ENCODE measurements at regions not wholly inside any gene's neighbourhood (a gene's known extent, or its start where the extent isn't known, plus 50 kb on each side); places are given as distances from the start of the nearest gene placed in this dataset.
"Not testable (repeated sequence)": the region's sequence is repeated elsewhere in the genome, so short reads cannot be mapped to it uniquely, and the experiment has no call there.

DNA sequence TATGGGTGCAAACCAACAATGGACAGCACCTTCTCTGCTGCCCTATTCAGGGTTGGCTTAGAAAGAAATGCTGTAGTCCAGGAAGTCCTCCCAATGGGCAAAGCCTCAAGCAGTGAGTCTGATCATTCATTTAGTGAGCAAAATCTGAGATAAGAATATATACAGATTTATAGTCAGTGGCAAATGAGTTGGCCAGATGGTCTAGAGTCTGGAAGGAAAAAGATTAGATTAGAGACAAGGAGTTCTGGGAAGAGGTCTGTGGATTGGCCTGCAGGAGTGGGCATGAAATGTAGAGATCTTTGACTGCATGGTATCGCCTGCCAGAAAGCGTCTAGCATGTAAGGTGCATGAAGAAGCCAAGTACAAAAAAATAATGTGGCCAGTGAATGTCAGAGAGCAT, 201.9 kb upstream of the PTER start:
- TF ChIP-seq, protein P1, sequence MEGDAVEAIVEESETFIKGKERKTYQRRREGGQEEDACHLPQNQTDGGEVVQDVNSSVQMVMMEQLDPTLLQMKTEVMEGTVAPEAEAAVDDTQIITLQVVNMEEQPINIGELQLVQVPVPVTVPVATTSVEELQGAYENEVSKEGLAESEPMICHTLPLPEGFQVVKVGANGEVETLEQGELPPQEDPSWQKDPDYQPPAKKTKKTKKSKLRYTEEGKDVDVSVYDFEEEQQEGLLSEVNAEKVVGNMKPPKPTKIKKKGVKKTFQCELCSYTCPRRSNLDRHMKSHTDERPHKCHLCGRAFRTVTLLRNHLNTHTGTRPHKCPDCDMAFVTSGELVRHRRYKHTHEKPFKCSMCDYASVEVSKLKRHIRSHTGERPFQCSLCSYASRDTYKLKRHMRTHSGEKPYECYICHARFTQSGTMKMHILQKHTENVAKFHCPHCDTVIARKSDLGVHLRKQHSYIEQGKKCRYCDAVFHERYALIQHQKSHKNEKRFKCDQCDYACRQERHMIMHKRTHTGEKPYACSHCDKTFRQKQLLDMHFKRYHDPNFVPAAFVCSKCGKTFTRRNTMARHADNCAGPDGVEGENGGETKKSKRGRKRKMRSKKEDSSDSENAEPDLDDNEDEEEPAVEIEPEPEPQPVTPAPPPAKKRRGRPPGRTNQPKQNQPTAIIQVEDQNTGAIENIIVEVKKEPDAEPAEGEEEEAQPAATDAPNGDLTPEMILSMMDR (IDR thresholded peaks at IDR 0.05): no peak
- no peak for TF ChIP-seq POLR2A (IDR thresholded peaks at IDR 0.05)
- no peak for TF ChIP-seq POLR2AphosphoS5 (IDR thresholded peaks at IDR 0.05)
- no peak for TF ChIP-seq EP300 (IDR thresholded peaks at IDR 0.05)
- 92% methylated on average over 2 of the region's 2 CpGs for WGBS
- H3K4me1 ChIP-seq: no peaks in the 10 kb centered on the region
- no peak overlapping the region for H3K27ac ChIP-seq
- no peak overlapping the region for H3K4me3 ChIP-seq
- H3K36me3 ChIP-seq: no peaks in the 10 kb centered on the region
- H3K27me3 ChIP-seq: peaks cover 2% of the 10 kb centered on the region
- DNase-seq (ENCODE audit: low spot score in 2 of 2): no peak
- H3K9me3 ChIP-seq: no peaks in the 10 kb centered on the region

GRCh38 chr10:16242446-16242845, 194.4 kb upstream of the PTER start:
- Histone ChIP-seq H3K9me3 (no peaks in the 10 kb centered on the region), H3K27me3 (peaks cover 3% of the 10 kb centered on the region), H3K36me3 (no peaks in the 10 kb centered on the region), H3K4me1 (no peaks in the 10 kb centered on the region), H3K27ac (no peak overlapping the region), H3K4me3 (no peak overlapping the region)
- 93% methylated on average over 3 of the region's 3 CpGs for WGBS
- no peak for DNase-seq (ENCODE audit: low spot score in 2 of 2)
- TF ChIP-seq, protein P1 (IDR thresholded peaks at IDR 0.05): no peak
- TF ChIP-seq EP300 (IDR thresholded peaks at IDR 0.05) (no peak), POLR2AphosphoS5 (IDR thresholded peaks at IDR 0.05) (no peak), POLR2A (IDR thresholded peaks at IDR 0.05) (no peak)

- Histone ChIP-seq H3K4me1 (no peaks in the 10 kb centered on the region), H3K36me3 (no peaks in the 10 kb centered on the region), H3K9me3 (no peaks in the 10 kb centered on the region), H3K4me3 (no peak overlapping the region), H3K27me3 (peaks cover 3% of the 10 kb centered on the region), H3K27ac (no peak overlapping the region)
- TF ChIP-seq EP300 (IDR thresholded peaks at IDR 0.05): no peak
- no peak for TF ChIP-seq POLR2A (IDR thresholded peaks at IDR 0.05)
- no peak for TF ChIP-seq POLR2AphosphoS5 (IDR thresholded peaks at IDR 0.05)
- TF ChIP-seq, protein P1 (IDR thresholded peaks at IDR 0.05): no peak
- DNase-seq (ENCODE audit: low spot score in 2 of 2): no peak
Observed at GRCh38 chr10:16242859-16243613, 193.8 kb upstream of the PTER start.

DNA sequence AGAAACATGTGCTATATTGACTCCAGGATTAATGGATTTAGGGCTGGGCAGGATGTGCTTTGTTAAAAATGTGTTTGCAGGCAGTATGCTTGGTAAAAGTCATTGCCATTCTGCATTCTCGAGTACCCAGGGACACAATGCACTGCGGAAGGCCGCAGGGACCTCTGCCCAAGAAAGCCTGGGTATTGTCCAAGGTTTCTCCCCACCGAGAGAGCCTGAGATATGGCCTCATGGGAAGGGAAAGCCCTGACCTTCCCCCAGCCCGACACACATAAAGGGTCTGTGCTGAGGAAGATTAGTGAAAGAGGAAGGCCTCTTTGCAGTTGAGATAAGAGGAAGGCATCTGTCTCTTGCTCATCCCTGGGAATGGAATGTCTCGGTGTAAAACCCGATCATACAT, 186.7 kb upstream of the PTER start:
- WGBS: 57% methylated on average over 7 of the region's 7 CpGs
- H3K4me3 ChIP-seq; H3K9me3 ChIP-seq; H3K27me3 ChIP-seq; H3K36me3 ChIP-seq; H3K27ac ChIP-seq; H3K4me1 ChIP-seq; DNase-seq (ENCODE audit: low spot score in 2 of 2): not testable (repeated sequence)

GRCh38 chr10:16256336-16256735, 180.5 kb upstream of the PTER start:
- no peak overlapping the region for H3K27ac ChIP-seq
- no peaks in the 10 kb centered on the region for H3K4me1 ChIP-seq
- H3K9me3 ChIP-seq: no peaks in the 10 kb centered on the region
- H3K27me3 ChIP-seq: no peaks in the 10 kb centered on the region
- no peak overlapping the region for H3K4me3 ChIP-seq
- H3K36me3 ChIP-seq: no peaks in the 10 kb centered on the region
- WGBS: 58% methylated on average over 3 of the region's 3 CpGs
- TF ChIP-seq, protein P1 (IDR thresholded peaks at IDR 0.05): no peak
- TF ChIP-seq POLR2A (IDR thresholded peaks at IDR 0.05) (no peak), POLR2AphosphoS5 (IDR thresholded peaks at IDR 0.05) (no peak), EP300 (IDR thresholded peaks at IDR 0.05) (no peak)
- no peak for DNase-seq (ENCODE audit: low spot score in 2 of 2)
